BJ (cell line): ENCODE measurements at regions not wholly inside any gene's neighbourhood (a gene's known extent, or its start where the extent isn't known, plus 50 kb on each side); places are given as distances from the start of the nearest gene placed in this dataset.
A peak's percentile ranks its signal among the peaks of the same experiment; 100 is the strongest.

Experiments
- CTCF ChIA-PET: fragments of 350-600 bp; formaldehyde crosslinking; extraction: SDS; loops from one replicate; lab custom pipeline; 2021; ENCODE audit warnings: antibody characterized with exemption, inconsistent platforms; lab: Yijun Ruan, JAX
- POLR2A ChIA-PET: fragments of 300-600 bp; sonication (Branson Sonifier 250); formaldehyde crosslinking; extraction: SDS; loops from one replicate; lab custom pipeline; 2021; ENCODE audit warnings: antibody characterized with exemption; lab: Charles Lee
- DNase-seq: peaks from one replicate; pipeline ENCODE4 v3.0.0-alpha.2; 2011; ENCODE audit warnings: low read depth
- H3K27me3 ChIP-seq: 2 replicates; pipeline ENCODE4 v1.6.0; 2011; ENCODE audit warnings: low read length; ENCODE audit not compliant: control insufficient read depth, insufficient read depth
- H3K36me3 ChIP-seq: 2 replicates; pipeline ENCODE4 v1.5.1; 2011; ENCODE audit warnings: low read length; ENCODE audit not compliant: control insufficient read depth, insufficient read depth
- H3K4me3 ChIP-seq: 2 replicates; pipeline ENCODE4 v1.5.1; 2011; ENCODE audit warnings: low read depth, mild to moderate bottlenecking, control low read depth, low read length
- TF ChIP-seq, protein P1 (sequence below): IDR thresholded peaks from 2 replicates; pipeline ENCODE4 v1.5.1; 2011; ENCODE audit warnings: low read depth, mild to moderate bottlenecking, control low read depth, inconsistent platforms, low read length, moderate library complexity; ENCODE audit not compliant: insufficient read depth

DNA sequence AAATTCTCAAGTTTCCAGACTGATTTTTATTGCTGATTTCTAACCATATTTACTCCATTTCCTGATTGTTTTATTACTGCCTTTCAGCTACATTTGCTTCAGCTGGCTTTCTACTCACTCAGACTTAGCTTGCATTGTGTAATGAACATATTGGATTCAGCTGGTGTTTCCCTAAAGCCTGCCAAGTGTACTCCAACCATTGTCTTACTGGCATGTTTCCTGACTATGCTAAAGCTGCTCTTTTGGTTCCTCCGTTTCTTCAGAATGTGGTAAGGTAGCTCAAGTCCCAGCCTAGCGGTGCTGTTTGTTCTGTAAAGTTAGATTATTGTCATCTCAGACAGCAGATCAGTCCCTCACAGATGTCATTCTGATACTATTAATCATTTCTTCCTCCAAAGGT lies 53.1 kb upstream of the GLRA2 start:
- H3K4me3 ChIP-seq = no peak overlapping the region
- no peaks in the 10 kb centered on the region for H3K36me3 ChIP-seq
- POLR2A ChIA-PET = no interaction called here
- TF ChIP-seq, protein P1, sequence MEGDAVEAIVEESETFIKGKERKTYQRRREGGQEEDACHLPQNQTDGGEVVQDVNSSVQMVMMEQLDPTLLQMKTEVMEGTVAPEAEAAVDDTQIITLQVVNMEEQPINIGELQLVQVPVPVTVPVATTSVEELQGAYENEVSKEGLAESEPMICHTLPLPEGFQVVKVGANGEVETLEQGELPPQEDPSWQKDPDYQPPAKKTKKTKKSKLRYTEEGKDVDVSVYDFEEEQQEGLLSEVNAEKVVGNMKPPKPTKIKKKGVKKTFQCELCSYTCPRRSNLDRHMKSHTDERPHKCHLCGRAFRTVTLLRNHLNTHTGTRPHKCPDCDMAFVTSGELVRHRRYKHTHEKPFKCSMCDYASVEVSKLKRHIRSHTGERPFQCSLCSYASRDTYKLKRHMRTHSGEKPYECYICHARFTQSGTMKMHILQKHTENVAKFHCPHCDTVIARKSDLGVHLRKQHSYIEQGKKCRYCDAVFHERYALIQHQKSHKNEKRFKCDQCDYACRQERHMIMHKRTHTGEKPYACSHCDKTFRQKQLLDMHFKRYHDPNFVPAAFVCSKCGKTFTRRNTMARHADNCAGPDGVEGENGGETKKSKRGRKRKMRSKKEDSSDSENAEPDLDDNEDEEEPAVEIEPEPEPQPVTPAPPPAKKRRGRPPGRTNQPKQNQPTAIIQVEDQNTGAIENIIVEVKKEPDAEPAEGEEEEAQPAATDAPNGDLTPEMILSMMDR = no peak
- peak; percentile 23 for DNase-seq
- CTCF ChIA-PET = interaction anchor here (0.5 to 1.3 kb wide), 2 partner anchors 14 to 390 kb away, joined by 3 to 4 read pairs; no protein-coding TSS in a partner anchor
- H3K27me3 ChIP-seq = no peaks in the 10 kb centered on the region

DNA sequence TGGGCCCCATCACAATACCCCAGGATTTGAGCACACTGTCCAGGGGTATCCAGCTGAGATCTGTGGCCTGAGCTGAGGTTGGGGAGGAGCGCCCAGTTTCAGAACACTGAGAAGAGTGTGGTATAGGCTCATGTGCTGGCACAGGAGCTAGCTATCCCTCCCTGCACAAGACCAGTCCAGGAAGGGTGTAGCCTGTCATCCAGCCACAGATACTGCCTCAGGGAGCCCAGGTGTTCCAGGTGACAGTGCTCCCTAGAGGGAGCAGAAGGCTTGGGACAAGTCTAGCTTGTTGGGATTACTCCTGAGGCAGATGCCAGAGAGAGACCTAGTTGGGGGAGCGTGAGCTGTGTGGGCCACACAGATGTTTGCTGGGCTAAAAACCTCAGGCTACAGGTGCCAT lies 79.6 kb upstream of the GLRA2 start:
- POLR2A ChIA-PET = no interaction called here
- no peak overlapping the region for H3K4me3 ChIP-seq
- no peaks in the 10 kb centered on the region for H3K27me3 ChIP-seq
- CTCF ChIA-PET = no interaction called here
- DNase-seq = no peak
- TF ChIP-seq, protein P1 = no peak
- no peaks in the 10 kb centered on the region for H3K36me3 ChIP-seq

DNA sequence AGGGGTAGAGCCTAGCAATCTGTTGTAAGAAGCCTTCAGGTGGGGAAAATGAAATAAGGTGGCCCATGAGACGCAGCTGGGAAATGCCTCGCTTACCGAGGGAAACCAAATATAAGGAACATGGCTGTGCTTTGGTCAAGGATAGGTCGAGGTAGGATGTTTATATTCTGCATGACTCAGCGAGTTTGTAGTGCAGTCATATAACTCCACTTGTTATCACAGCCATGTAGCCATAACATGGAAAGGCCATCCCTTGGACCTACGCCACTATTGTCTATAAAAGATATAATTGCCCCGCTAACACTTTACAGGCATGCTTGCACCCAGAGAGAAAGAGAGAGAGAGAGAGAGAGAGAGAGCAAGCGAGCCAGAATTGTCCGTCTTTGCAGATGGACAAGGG lies 80.9 kb upstream of the GLRA2 start:
- POLR2A ChIA-PET = no interaction called here
- no peaks in the 10 kb centered on the region for H3K36me3 ChIP-seq
- CTCF ChIA-PET = no interaction called here
- no peaks in the 10 kb centered on the region for H3K27me3 ChIP-seq
- no peak overlapping the region for H3K4me3 ChIP-seq
- no peak for DNase-seq
- TF ChIP-seq, protein P1 = no peak

DNA sequence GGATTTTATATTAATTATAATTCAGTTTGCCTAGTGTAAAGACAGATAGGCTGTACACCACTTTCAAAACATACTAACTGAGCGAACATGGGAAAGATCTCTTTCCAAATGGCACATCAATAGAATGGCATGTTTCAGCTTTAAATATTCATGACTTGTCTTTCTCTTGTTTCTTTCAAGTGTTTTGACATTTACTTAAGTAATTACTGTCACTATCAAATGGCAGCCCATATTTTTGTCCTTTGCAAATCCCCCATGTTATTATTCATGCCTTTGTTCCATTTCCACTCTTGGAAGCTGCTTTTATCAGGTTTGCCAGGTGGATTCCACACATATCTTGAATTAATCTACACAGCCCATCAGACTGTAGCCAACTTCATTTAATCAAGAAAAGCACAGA lies 89.2 kb upstream of the GLRA2 start:
- no peak overlapping the region for H3K4me3 ChIP-seq
- no peak for DNase-seq
- ChIA-PET CTCF (no interaction called here), POLR2A (no interaction called here)
- TF ChIP-seq, protein P1 = no peak
- H3K36me3 ChIP-seq = no peaks in the 10 kb centered on the region
- H3K27me3 ChIP-seq = no peaks in the 10 kb centered on the region

DNA sequence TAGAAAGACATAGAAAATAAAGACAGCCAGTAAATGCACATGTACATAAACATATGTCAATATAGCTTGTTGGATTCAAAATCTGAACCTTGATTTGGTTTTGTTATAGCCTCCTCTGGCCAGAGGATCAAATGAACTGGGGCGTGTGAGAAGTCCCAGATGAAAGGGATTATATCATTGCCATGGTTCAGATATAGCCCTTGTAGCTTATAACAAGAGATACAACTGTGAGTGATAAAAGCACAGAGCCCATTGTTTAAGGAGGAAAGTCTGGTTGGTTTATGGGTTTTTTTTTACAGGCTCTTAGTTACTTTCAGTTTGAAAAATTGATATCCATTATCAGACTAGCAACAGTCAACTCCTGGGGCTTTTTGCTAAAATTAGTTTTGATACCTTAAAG lies 101.7 kb upstream of the GLRA2 start:
- no peak for DNase-seq
- Histone ChIP-seq H3K4me3 (no peak overlapping the region), H3K36me3 (no peaks in the 10 kb centered on the region), H3K27me3 (no peaks in the 10 kb centered on the region)
- ChIA-PET POLR2A (no interaction called here), CTCF (interaction anchor here (0.6 kb wide), 1 partner anchor 502 kb away, joined by 3 read pairs; no protein-coding TSS in a partner anchor)
- TF ChIP-seq, protein P1 = no peak
